H9 (cell line): ENCODE measurements at regions not wholly inside any gene's neighbourhood (a gene's known extent, or its start where the extent isn't known, plus 50 kb on each side); places are given as distances from the start of the nearest gene placed in this dataset.

Source experiments
- DNase-seq: peaks from one replicate; pipeline ENCODE4 v3.0.0-alpha.2; 2017
- H2AFZ ChIP-seq: one replicate; pipeline ENCODE4 v1.6.1; 2013; ENCODE audit warnings: mild to moderate bottlenecking, low read length, control low read depth, moderate library complexity
- H2AK5ac ChIP-seq: 2 replicates; pipeline ENCODE4 v1.6.1; 2013; ENCODE audit warnings: low read length, control low read depth, mixed read lengths; ENCODE audit not compliant: insufficient read length
- H2BK120ac ChIP-seq: one replicate; pipeline ENCODE4 v1.6.1; 2013; ENCODE audit warnings: low read depth, mild to moderate bottlenecking, low read length, control low read depth, inconsistent platforms; ENCODE audit not compliant: poor library complexity, severe bottlenecking
- H2BK12ac ChIP-seq: 2 replicates; pipeline ENCODE4 v1.6.1; 2013; ENCODE audit warnings: low read length, control low read depth, mixed read lengths, low read depth; ENCODE audit not compliant: insufficient read length
- H2BK15ac ChIP-seq: 2 replicates; pipeline ENCODE4 v1.6.1; 2013; ENCODE audit warnings: low read depth, low read length, control low read depth
- H2BK20ac ChIP-seq: one replicate; pipeline ENCODE4 v1.6.1; 2013; ENCODE audit warnings: low read depth, mild to moderate bottlenecking, low read length, control low read depth, inconsistent platforms; ENCODE audit not compliant: poor library complexity, severe bottlenecking
- H2BK5ac ChIP-seq: 2 replicates; pipeline ENCODE4 v1.6.1; 2013; ENCODE audit warnings: low read length, control low read depth, mixed read lengths; ENCODE audit not compliant: insufficient read length
- H3K14ac ChIP-seq: 2 replicates; pipeline ENCODE4 v1.6.1; 2013; ENCODE audit warnings: low read length, control low read depth; ENCODE audit not compliant: insufficient read depth
- H3K18ac ChIP-seq: 2 replicates; pipeline ENCODE4 v1.6.1; 2013; ENCODE audit warnings: low read depth, mild to moderate bottlenecking, mixed read lengths, low read length, control low read depth; ENCODE audit not compliant: insufficient read length
- H3K23ac ChIP-seq: 2 replicates; pipeline ENCODE4 v1.6.1; 2013; ENCODE audit warnings: low read length, control low read depth, mixed read lengths, low read depth; ENCODE audit not compliant: insufficient read length
- H3K23me2 ChIP-seq: 2 replicates; pipeline ENCODE4 v1.6.1; 2013; ENCODE audit warnings: low read depth, mild to moderate bottlenecking, mixed read lengths, low read length, control low read depth; ENCODE audit not compliant: insufficient read length, poor library complexity, severe bottlenecking
- H3K27ac ChIP-seq: 2 replicates; pipeline ENCODE4 v1.5.1; 2013; ENCODE audit warnings: low read length, control low read depth, mixed read lengths, low read depth; ENCODE audit not compliant: insufficient read length
- H3K27me3 ChIP-seq: 2 replicates; pipeline ENCODE4 v1.6.1; 2013; ENCODE audit warnings: low read length, control low read depth, inconsistent platforms; ENCODE audit not compliant: insufficient read depth
- H3K4ac ChIP-seq: 2 replicates; pipeline ENCODE4 v1.6.1; 2013; ENCODE audit warnings: low read depth, mild to moderate bottlenecking, control low read depth, inconsistent platforms, low read length, moderate library complexity
- H3K4me1 ChIP-seq: 2 replicates; pipeline ENCODE4 v1.6.1; 2013; ENCODE audit warnings: low read length, control low read depth, inconsistent platforms; ENCODE audit not compliant: insufficient read depth
- H3K4me2 ChIP-seq: 2 replicates; pipeline ENCODE4 v1.6.1; 2013; ENCODE audit warnings: low read length, control low read depth, mixed read lengths; ENCODE audit not compliant: insufficient read length, insufficient read depth
- H3K56ac ChIP-seq: 2 replicates; pipeline ENCODE4 v1.6.1; 2013; ENCODE audit warnings: low read depth, mild to moderate bottlenecking, mixed read lengths, low read length, control low read depth; ENCODE audit not compliant: insufficient read length
- H3K79me1 ChIP-seq: 2 replicates; pipeline ENCODE4 v1.6.1; 2013; ENCODE audit warnings: low read depth, mild to moderate bottlenecking, moderate library complexity, low read length, control low read depth, inconsistent platforms; ENCODE audit not compliant: insufficient read depth, poor library complexity, severe bottlenecking
- H3K79me2 ChIP-seq: 2 replicates; pipeline ENCODE4 v1.6.1; 2013; ENCODE audit warnings: low read length, control low read depth, inconsistent platforms; ENCODE audit not compliant: insufficient read depth
- H3K9ac ChIP-seq: 2 replicates; pipeline ENCODE4 v1.6.1; 2013; ENCODE audit warnings: low read length, control low read depth, mixed read lengths; ENCODE audit not compliant: insufficient read length; ENCODE audit errors: extremely low read depth
- H3K9me3 ChIP-seq: one replicate; pipeline ENCODE4 v1.6.1; 2013; ENCODE audit warnings: low read depth, low read length, inconsistent platforms; ENCODE audit not compliant: control insufficient read depth
- H3T11ph ChIP-seq: one replicate; pipeline ENCODE4 v1.6.1; 2013; ENCODE audit warnings: mild to moderate bottlenecking, low read length, control low read depth, inconsistent platforms
- H4K20me1 ChIP-seq: one replicate; pipeline ENCODE4 v1.6.1; 2013; ENCODE audit not compliant: control insufficient read depth, insufficient read length, insufficient read depth
- H4K5ac ChIP-seq: 2 replicates; pipeline ENCODE4 v1.6.1; 2013; ENCODE audit warnings: low read depth, mild to moderate bottlenecking, mixed read lengths, low read length, control low read depth; ENCODE audit not compliant: insufficient read length
- H4K8ac ChIP-seq: replicated peaks from 2 replicates; pipeline ENCODE4 v1.6.1; 2013; ENCODE audit warnings: low read length, control low read depth, mixed read lengths, low read depth; ENCODE audit not compliant: insufficient read length
- H4K91ac ChIP-seq: 2 replicates; pipeline ENCODE4 v1.6.1; 2013; ENCODE audit warnings: low read depth, mild to moderate bottlenecking, moderate library complexity, mixed read lengths, low read length, control low read depth; ENCODE audit not compliant: insufficient read length
- H3K27ac Mint-ChIP-seq, 3 experiments: 2 replicates in 2 of 3; 3 replicates in 1 of 3; pipeline ENCODE4 v1.8.0; 2020 to 2021; ENCODE audit warnings: mixed read lengths in 3 of 3, mild to moderate bottlenecking in 1 of 3, moderate library complexity in 1 of 3
- H3K27me3 Mint-ChIP-seq: 2 replicates; pipeline ENCODE4 v1.8.0; 2021; ENCODE audit warnings: low read depth, mild to moderate bottlenecking, moderate library complexity, mixed read lengths
- H3K36me3 Mint-ChIP-seq, 3 experiments: 2 replicates in 2 of 3; 3 replicates in 1 of 3; pipeline ENCODE4 v1.8.0; 2020 to 2021; ENCODE audit warnings: low read depth in 3 of 3, mixed read lengths in 3 of 3; ENCODE audit not compliant: insufficient read depth in 1 of 3
- H3K4me1 Mint-ChIP-seq, 2 experiments: 2 replicates each; pipeline ENCODE4 v1.8.0; 2020; ENCODE audit warnings: mixed read lengths in 2 of 2
- H3K4me3 Mint-ChIP-seq, 2 experiments: 2 replicates in 1 of 2; 3 replicates in 1 of 2; pipeline ENCODE4 v1.8.0; 2020 to 2021; ENCODE audit warnings: mild to moderate bottlenecking in 2 of 2, mixed read lengths in 2 of 2, moderate library complexity in 1 of 2
- H3K9me3 Mint-ChIP-seq, 2 experiments: 2 replicates in 1 of 2; 3 replicates in 1 of 2; pipeline ENCODE4 v1.8.0; 2020; ENCODE audit warnings: mild to moderate bottlenecking in 2 of 2, mixed read lengths in 2 of 2, moderate library complexity in 1 of 2
- CTCF ChIP-seq: fragments of 200-600 bp; sonication (generic); conservative IDR thresholded peaks from 3 replicates; pipeline ENCODE4 v1.8.0; 2021; ENCODE audit warnings: antibody characterized with exemption, mild to moderate bottlenecking
- WGBS: extraction: QIAGEN DNeasy Blood & Tissue Kit; methylation state at CpG from one replicate; pipeline ENCODE4 v1.1.7; 2013; ENCODE audit warnings: missing lambda C conversion rate, low lambda C conversion rate, mixed read lengths; ENCODE audit not compliant: insufficient read length; ENCODE audit errors: extremely low coverage; 5-methylcytosine and 5-hydroxymethylcytosine counted together

DNA sequence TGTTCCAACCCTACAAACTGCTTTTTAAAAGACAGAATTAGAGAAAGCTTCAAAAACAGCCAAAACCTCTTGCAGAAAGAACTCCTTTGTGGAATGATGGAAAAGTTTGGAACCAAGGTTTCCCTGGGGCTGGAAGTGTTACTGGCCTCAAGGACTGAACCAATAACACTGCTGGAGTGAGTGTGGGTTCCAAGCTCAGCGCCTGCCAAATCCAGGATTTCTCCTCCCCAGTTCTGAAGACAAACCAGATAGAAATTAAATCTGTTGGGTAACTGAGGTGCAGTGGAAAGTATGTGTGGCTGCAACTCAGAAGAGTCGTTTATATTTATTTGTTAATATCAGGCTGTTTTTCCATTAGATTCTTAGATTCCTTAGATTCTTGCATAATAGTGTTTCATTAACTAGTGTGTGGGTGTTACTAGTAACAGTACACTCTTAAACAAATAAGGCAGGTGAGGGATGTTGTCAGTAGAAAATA is 66.5 kb upstream of the FNDC3B start:
- Histone ChIP-seq H3T11ph (no peak overlapping the region), H2BK12ac (no peak overlapping the region), H3K79me2 (no peaks in the 10 kb centered on the region), H3K56ac (no peak overlapping the region), H2BK15ac (no peak overlapping the region), H3K14ac (peak overlapping the region; percentile 49; the same call in 1 of the 2 replicates), H4K8ac (no peak overlapping the region), H4K91ac (no peak overlapping the region), H3K23me2 (no peaks in the 10 kb centered on the region), H3K79me1 (no peaks in the 10 kb centered on the region), H3K27me3 (no peaks in the 10 kb centered on the region), H3K4me1 (peaks cover 3% of the 10 kb centered on the region; the same call in 1 of the 2 replicates), H3K18ac (no peak overlapping the region), H3K9me3 (no peaks in the 10 kb centered on the region), H3K4ac (no peak overlapping the region), H3K27ac (no peak overlapping the region), H2BK20ac (no peak overlapping the region), H3K9ac (no peak overlapping the region), H2AFZ (peak overlapping the region; percentile 32), H3K4me2 (no peak overlapping the region), H4K5ac (no peak overlapping the region), H2BK5ac (no peak overlapping the region), H2BK120ac (no peak overlapping the region), H3K23ac (no peak overlapping the region), H4K20me1 (no peaks in the 10 kb centered on the region), H2AK5ac (no peak overlapping the region)
- no peak overlapping the region for H3K4me3 Mint-ChIP-seq
- no peak for DNase-seq
- H3K27ac Mint-ChIP-seq = no peak overlapping the region; a peak in 1 of 7 replicates
- TF ChIP-seq CTCF = no peak
- H3K36me3 Mint-ChIP-seq = no peaks in the 10 kb centered on the region
- no peaks in the 10 kb centered on the region for H3K4me1 Mint-ChIP-seq
- no peaks in the 10 kb centered on the region; a peak in 1 of 5 replicates for H3K9me3 Mint-ChIP-seq
- no peaks in the 10 kb centered on the region for H3K27me3 Mint-ChIP-seq
- no CpG with 5 or more reads among the region's 2 CpGs for WGBS
